Trophoblast cell (in vitro differentiated cells and primary cell): ENCODE measurements at regions not wholly inside any gene's neighbourhood (a gene's known extent, or its start where the extent isn't known, plus 50 kb on each side); places are given as distances from the start of the nearest gene placed in this dataset.
"Not testable (repeated sequence)": the region's sequence is repeated elsewhere in the genome, so short reads cannot be mapped to it uniquely, and the experiment has no call there.

Experiments used
- DNase-seq, 2 donors: peaks; one replicate each; pipeline ENCODE4 v3.0.0-alpha.2; 2016
- H2AFZ ChIP-seq: 2 replicates; pipeline ENCODE4 v1.6.1; 2013; ENCODE audit warnings: low read length, moderate library complexity, mild to moderate bottlenecking; ENCODE audit not compliant: insufficient read depth, poor library complexity
- H2AK5ac ChIP-seq: 2 replicates; pipeline ENCODE4 v1.6.1; 2013; ENCODE audit warnings: mild to moderate bottlenecking, low read length
- H2BK120ac ChIP-seq: 2 replicates; pipeline ENCODE4 v1.6.1; 2013; ENCODE audit warnings: low read length, mild to moderate bottlenecking, moderate library complexity; ENCODE audit not compliant: insufficient read depth, poor library complexity
- H2BK12ac ChIP-seq: 2 replicates; pipeline ENCODE4 v1.6.1; 2013; ENCODE audit warnings: mild to moderate bottlenecking, low read length, moderate library complexity
- H2BK5ac ChIP-seq: 2 replicates; pipeline ENCODE4 v1.6.1; 2013; ENCODE audit warnings: low read length, low read depth, moderate library complexity, mild to moderate bottlenecking; ENCODE audit not compliant: poor library complexity
- H3K14ac ChIP-seq: 2 replicates; pipeline ENCODE4 v1.6.1; 2013; ENCODE audit warnings: mild to moderate bottlenecking, low read length
- H3K18ac ChIP-seq: 2 replicates; pipeline ENCODE4 v1.6.1; 2013; ENCODE audit warnings: mild to moderate bottlenecking, low read length
- H3K23ac ChIP-seq: 2 replicates; pipeline ENCODE4 v1.6.1; 2013; ENCODE audit warnings: low read length
- H3K27ac ChIP-seq: 2 replicates; pipeline ENCODE4 v1.5.1; 2013; ENCODE audit warnings: low read depth, mild to moderate bottlenecking, inconsistent platforms, low read length, moderate library complexity
- H3K27me3 ChIP-seq: 2 replicates; pipeline ENCODE4 v1.6.1; 2013; ENCODE audit warnings: inconsistent platforms, mild to moderate bottlenecking, low read length, moderate library complexity; ENCODE audit not compliant: insufficient read depth
- H3K36me3 ChIP-seq, 2 experiments: 1 replicate in 1 of 2; 2 replicates in 1 of 2; pipeline ENCODE4 v1.6.1; 2013; ENCODE audit warnings: low read length in 2 of 2, mild to moderate bottlenecking in 2 of 2, moderate library complexity in 1 of 2; ENCODE audit not compliant: insufficient read depth in 2 of 2, control insufficient read depth in 1 of 2
- H3K4ac ChIP-seq: 2 replicates; pipeline ENCODE4 v1.6.1; 2013; ENCODE audit warnings: low read depth, mild to moderate bottlenecking, low read length, moderate library complexity
- H3K4me1 ChIP-seq, 2 experiments: 1 replicate in 1 of 2; 2 replicates in 1 of 2; pipeline ENCODE4 v1.6.1; 2013; ENCODE audit warnings: low read length in 2 of 2, mild to moderate bottlenecking in 2 of 2, moderate library complexity in 1 of 2; ENCODE audit not compliant: insufficient read depth in 2 of 2, control insufficient read depth in 1 of 2
- H3K4me2 ChIP-seq: 2 replicates; pipeline ENCODE4 v1.6.1; 2013; ENCODE audit warnings: inconsistent platforms, mild to moderate bottlenecking, low read length, moderate library complexity
- H3K4me3 ChIP-seq: 2 replicates; pipeline ENCODE4 v1.5.1; 2013; ENCODE audit warnings: mild to moderate bottlenecking, low read depth, low read length, inconsistent platforms
- H3K79me1 ChIP-seq: one replicate; pipeline ENCODE4 v1.6.1; 2013; ENCODE audit warnings: low read length
- H3K79me2 ChIP-seq: 2 replicates; pipeline ENCODE4 v1.6.1; 2013; ENCODE audit warnings: low read length, mild to moderate bottlenecking; ENCODE audit not compliant: control insufficient read depth, insufficient read depth, poor library complexity
- H3K9ac ChIP-seq: 2 replicates; pipeline ENCODE4 v1.6.1; 2013; ENCODE audit warnings: mild to moderate bottlenecking, low read length
- H3K9me3 ChIP-seq: 2 replicates; pipeline ENCODE4 v1.6.1; 2013; ENCODE audit warnings: low read depth, mild to moderate bottlenecking, control low read depth, inconsistent platforms, low read length; ENCODE audit not compliant: insufficient read depth
- H4K12ac ChIP-seq: 2 replicates; pipeline ENCODE4 v1.6.1; 2013; ENCODE audit warnings: low read depth, mild to moderate bottlenecking, low read length, moderate library complexity
- H4K8ac ChIP-seq: 2 replicates; pipeline ENCODE4 v1.6.1; 2013; ENCODE audit warnings: low read depth, mild to moderate bottlenecking, low read length, moderate library complexity
- H4K91ac ChIP-seq: one replicate; pipeline ENCODE4 v1.6.1; 2013; ENCODE audit warnings: low read depth, mild to moderate bottlenecking, low read length, moderate library complexity
- WGBS: extraction: QIAGEN DNeasy Blood & Tissue Kit; methylation state at CpG from one replicate; pipeline ENCODE4 v1.1.7; 2013; ENCODE audit warnings: missing lambda C conversion rate; ENCODE audit not compliant: insufficient read length, insufficient coverage; ENCODE audit errors: extremely low coverage; 5-methylcytosine and 5-hydroxymethylcytosine counted together

- H4K91ac ChIP-seq, H3K4me3 ChIP-seq, H3K4ac ChIP-seq, H3K27me3 ChIP-seq, H3K79me1 ChIP-seq, H2AFZ ChIP-seq, H4K8ac ChIP-seq, H3K4me1 ChIP-seq, H3K9ac ChIP-seq, H3K27ac ChIP-seq, H2BK5ac ChIP-seq, H2BK120ac ChIP-seq, H3K79me2 ChIP-seq, H3K23ac ChIP-seq, DNase-seq, H2BK12ac ChIP-seq, H3K9me3 ChIP-seq, H3K14ac ChIP-seq, H3K18ac ChIP-seq, H2AK5ac ChIP-seq, H3K36me3 ChIP-seq, H4K12ac ChIP-seq, H3K4me2 ChIP-seq: not testable (repeated sequence)
- WGBS, result no CpG with 5 or more reads among the region's 25 CpGs
These were observed 149.0 kb downstream of the LAT start for GRCh38 chr16:29133681-29134430.

- H3K4ac ChIP-seq, H3K23ac ChIP-seq, H3K4me3 ChIP-seq, H3K36me3 ChIP-seq, H3K18ac ChIP-seq, H2BK120ac ChIP-seq, H2AFZ ChIP-seq, H3K27me3 ChIP-seq, H3K79me1 ChIP-seq, H2AK5ac ChIP-seq, H3K79me2 ChIP-seq, H3K4me2 ChIP-seq, H2BK12ac ChIP-seq, H3K14ac ChIP-seq, DNase-seq, H4K12ac ChIP-seq, H3K4me1 ChIP-seq, H4K8ac ChIP-seq, H3K9ac ChIP-seq, H2BK5ac ChIP-seq, H3K27ac ChIP-seq, H3K9me3 ChIP-seq, H4K91ac ChIP-seq: not testable (repeated sequence)
- no CpG with 5 or more reads among the region's 19 CpGs for WGBS
These were observed 148.0 kb downstream of the LAT start for GRCh38 chr16:29132869-29133268.

- H3K27ac ChIP-seq, H3K79me1 ChIP-seq, H3K14ac ChIP-seq, H2AK5ac ChIP-seq, DNase-seq, H3K4ac ChIP-seq, H3K23ac ChIP-seq, H2AFZ ChIP-seq, H3K9me3 ChIP-seq, H2BK120ac ChIP-seq, H2BK5ac ChIP-seq, H3K4me3 ChIP-seq, H3K27me3 ChIP-seq, H3K18ac ChIP-seq, H3K4me1 ChIP-seq, H2BK12ac ChIP-seq, H4K12ac ChIP-seq, H3K79me2 ChIP-seq, H3K4me2 ChIP-seq, H3K9ac ChIP-seq, H3K36me3 ChIP-seq, H4K8ac ChIP-seq, H4K91ac ChIP-seq: not testable (repeated sequence)
- WGBS, result no CpG with 5 or more reads among the region's 14 CpGs
These were observed 147.6 kb downstream of the LAT start for GRCh38 chr16:29132444-29132843.

GRCh38 chr16:29130901-29131851, 146.3 kb downstream of the LAT start:
- H3K27me3 ChIP-seq, H3K18ac ChIP-seq, H3K4me2 ChIP-seq, H3K4me3 ChIP-seq, H2BK12ac ChIP-seq, H4K12ac ChIP-seq, H3K9me3 ChIP-seq, H3K79me2 ChIP-seq, H3K14ac ChIP-seq, H4K8ac ChIP-seq, H3K4ac ChIP-seq, H2BK120ac ChIP-seq, H2AK5ac ChIP-seq, H2BK5ac ChIP-seq, H3K4me1 ChIP-seq, H3K36me3 ChIP-seq, H3K9ac ChIP-seq, H4K91ac ChIP-seq, H3K23ac ChIP-seq, H3K27ac ChIP-seq, H3K79me1 ChIP-seq, H2AFZ ChIP-seq: not testable (repeated sequence)
- peak; percentile 59 to 66 for DNase-seq
- no CpG with 5 or more reads among the region's 33 CpGs for WGBS
